BE2C (cell line): ENCODE measurements at regions not wholly inside any gene's neighbourhood (a gene's known extent, or its start where the extent isn't known, plus 50 kb on each side); places are given as distances from the start of the nearest gene placed in this dataset.

Experiments used
- DNase-seq: peaks from one replicate; pipeline ENCODE4 v3.0.0-alpha.2; 2020
- H3K27me3 ChIP-seq: fragments of 250-450 bp; sonication (Bioruptor Pico); 2 replicates; pipeline ENCODE4 v1.5.1; 2020; ENCODE audit warnings: mild to moderate bottlenecking
- H3K36me3 ChIP-seq: fragments of 250-450 bp; sonication (Bioruptor Pico); 2 replicates; pipeline ENCODE4 v1.5.1; 2020; ENCODE audit warnings: mild to moderate bottlenecking
- H3K4me1 ChIP-seq: fragments of 250-450 bp; sonication (Bioruptor Pico); 2 replicates; pipeline ENCODE4 v1.5.1; 2020
- H3K4me3 ChIP-seq: 2 replicates; pipeline ENCODE4 v1.5.1; 2011; ENCODE audit warnings: low read depth, low read length
- H3K9me3 ChIP-seq: fragments of 250-450 bp; sonication (Bioruptor Pico); 2 replicates; pipeline ENCODE4 v1.5.1; 2020
- CTCF ChIP-seq: IDR thresholded peaks from 2 replicates; pipeline ENCODE4 v1.5.1; 2012; ENCODE audit warnings: mild to moderate bottlenecking, low read depth, low read length

- Histone ChIP-seq H3K36me3 (no peaks in the 10 kb centered on the region), H3K4me1 (no peaks in the 10 kb centered on the region), H3K9me3 (no peaks in the 10 kb centered on the region), H3K4me3 (no peak overlapping the region), H3K27me3 (no peaks in the 10 kb centered on the region)
- DNase-seq, result peak; percentile 8
- TF ChIP-seq CTCF, result peak; percentile 49
Measured at GRCh38 chrX:102067966-102068723, 57.3 kb upstream of the TCEAL2 start.

DNA sequence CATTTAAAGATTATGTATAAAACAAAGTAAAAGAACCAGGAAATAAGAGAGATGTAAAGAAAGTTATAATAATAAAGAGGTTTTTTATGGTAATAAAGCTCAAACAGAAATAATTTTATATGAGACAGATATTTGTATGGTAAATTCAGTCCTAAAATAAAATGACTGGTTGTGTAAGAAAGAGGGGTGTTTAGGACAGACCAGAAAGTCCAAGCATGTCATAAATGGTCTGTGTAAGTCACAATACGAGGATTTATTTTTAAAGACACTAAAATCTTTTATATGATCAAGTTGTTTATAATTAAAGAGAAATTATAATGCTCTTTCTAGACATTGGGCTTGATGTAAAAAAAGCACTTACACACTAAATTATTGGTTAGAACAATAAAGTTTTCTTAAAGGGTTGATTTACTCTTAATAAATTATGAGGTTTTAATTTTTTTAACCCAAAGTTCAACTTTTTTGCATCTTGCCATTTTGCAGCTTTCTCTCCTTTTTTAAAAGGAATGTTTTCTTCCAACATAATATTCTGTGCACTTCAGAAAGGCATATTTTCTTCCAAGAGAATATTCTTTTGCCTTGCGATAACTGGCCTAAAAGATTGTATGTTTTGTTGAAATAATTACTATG lies 61.9 kb upstream of the TCEAL2 start:
- Histone ChIP-seq H3K4me1 (no peaks in the 10 kb centered on the region), H3K4me3 (no peak overlapping the region), H3K36me3 (no peaks in the 10 kb centered on the region), H3K9me3 (no peaks in the 10 kb centered on the region), H3K27me3 (no peaks in the 10 kb centered on the region)
- no peak for DNase-seq
- TF ChIP-seq CTCF, result no peak

DNA sequence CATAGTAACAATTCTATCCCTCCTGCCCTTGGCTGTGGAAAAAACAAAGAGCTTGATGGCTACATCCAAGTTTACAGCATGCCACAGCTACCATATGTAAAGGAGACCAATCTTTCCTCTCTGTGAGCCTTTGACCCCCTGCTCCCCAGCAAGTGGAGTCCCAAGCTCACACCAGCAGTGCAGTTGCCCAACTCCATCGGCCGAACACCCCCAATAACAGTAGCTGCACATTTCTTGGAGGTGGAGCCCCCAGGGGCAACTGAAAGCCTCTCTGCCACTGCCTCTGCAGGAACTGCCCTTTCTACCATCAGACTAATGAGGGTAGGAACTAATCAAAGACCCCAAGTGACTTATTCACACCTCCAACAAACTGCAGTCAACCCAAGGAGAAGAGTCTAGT lies 81.0 kb upstream of the TCEAL2 start:
- no peak overlapping the region for H3K4me3 ChIP-seq
- TF ChIP-seq CTCF, result no peak
- DNase-seq, result no peak
- no peaks in the 10 kb centered on the region for H3K36me3 ChIP-seq
- no peaks in the 10 kb centered on the region for H3K4me1 ChIP-seq
- H3K27me3 ChIP-seq, result no peaks in the 10 kb centered on the region
- H3K9me3 ChIP-seq, result no peaks in the 10 kb centered on the region

- Histone ChIP-seq H3K27me3 (no peaks in the 10 kb centered on the region), H3K4me3 (no peak overlapping the region), H3K4me1 (no peaks in the 10 kb centered on the region), H3K9me3 (no peaks in the 10 kb centered on the region), H3K36me3 (no peaks in the 10 kb centered on the region)
- DNase-seq, result no peak
- TF ChIP-seq CTCF, result no peak
Measured at GRCh38 chrX:102043380-102043779, 82.1 kb upstream of the TCEAL2 start.

- TF ChIP-seq CTCF, result no peak
- Histone ChIP-seq H3K27me3 (no peaks in the 10 kb centered on the region), H3K4me1 (no peaks in the 10 kb centered on the region), H3K4me3 (no peak overlapping the region), H3K9me3 (no peaks in the 10 kb centered on the region), H3K36me3 (no peaks in the 10 kb centered on the region)
- no peak for DNase-seq
Measured at GRCh38 chrX:102042372-102043325, 82.8 kb upstream of the TCEAL2 start.
